Kidney epithelial cell (primary cell): ENCODE measurements at regions not wholly inside any gene's neighbourhood (a gene's known extent, or its start where the extent isn't known, plus 50 kb on each side); places are given as distances from the start of the nearest gene placed in this dataset.

Source experiments
- DNase-seq: peaks from one replicate; pipeline ENCODE4 v3.0.0-alpha.2; 2010; ENCODE audit warnings: low read depth
- H3K27me3 ChIP-seq: 2 replicates; pipeline ENCODE4 v1.6.0; 2011; ENCODE audit warnings: low read length; ENCODE audit not compliant: control insufficient read depth, insufficient read depth
- H3K36me3 ChIP-seq: 2 replicates; pipeline ENCODE4 v1.5.1; 2011; ENCODE audit warnings: low read length; ENCODE audit not compliant: control insufficient read depth, insufficient read depth
- H3K4me3 ChIP-seq: 2 replicates; pipeline ENCODE4 v1.5.1; 2011; ENCODE audit warnings: low read depth, mild to moderate bottlenecking, control low read depth, low read length
- CTCF ChIP-seq: IDR thresholded peaks from 2 replicates; pipeline ENCODE4 v1.5.1; 2011; ENCODE audit warnings: mild to moderate bottlenecking, moderate library complexity, low read length, control low read depth, inconsistent platforms; ENCODE audit not compliant: insufficient read depth, poor library complexity, severe bottlenecking

- DNase-seq = no peak
- no peak for TF ChIP-seq CTCF
- H3K36me3 ChIP-seq = no peaks in the 10 kb centered on the region
- no peaks in the 10 kb centered on the region for H3K27me3 ChIP-seq
- H3K4me3 ChIP-seq = no peak overlapping the region
These were observed 375.2 kb upstream of the SMIM21 start for GRCh38 chr18:75802681-75803080.

- H3K4me3 ChIP-seq = no peak overlapping the region
- DNase-seq = no peak
- no peak for TF ChIP-seq CTCF
These were observed 373.7 kb upstream of the SMIM21 start for GRCh38 chr18:75801178-75801577.

GRCh38 chr18:75800331-75800648, 372.8 kb upstream of the SMIM21 start:
- Histone ChIP-seq H3K36me3 (no peaks in the 10 kb centered on the region), H3K4me3 (no peak overlapping the region), H3K27me3 (no peaks in the 10 kb centered on the region)
- no peak for DNase-seq
- no peak for TF ChIP-seq CTCF

More at GRCh38 chr18:75801178-75801577, 373.7 kb upstream of the SMIM21 start:
- Histone ChIP-seq H3K36me3 (no peaks in the 10 kb centered on the region), H3K27me3 (no peaks in the 10 kb centered on the region)

GRCh38 chr18:75799449-75800330, 372.2 kb upstream of the SMIM21 start:
- H3K4me3 ChIP-seq = no peak overlapping the region
- no peaks in the 10 kb centered on the region for H3K36me3 ChIP-seq
- no peaks in the 10 kb centered on the region for H3K27me3 ChIP-seq
- no peak for DNase-seq
- no peak for TF ChIP-seq CTCF

- H3K4me3 ChIP-seq = no peak overlapping the region
- DNase-seq = no peak
- TF ChIP-seq CTCF = no peak
- H3K36me3 ChIP-seq = no peaks in the 10 kb centered on the region
- H3K27me3 ChIP-seq = no peaks in the 10 kb centered on the region
These were observed 369.5 kb upstream of the SMIM21 start for GRCh38 chr18:75797046-75797445.

- no peak for DNase-seq
- Histone ChIP-seq H3K27me3 (no peaks in the 10 kb centered on the region), H3K4me3 (no peak overlapping the region), H3K36me3 (no peaks in the 10 kb centered on the region)
- TF ChIP-seq CTCF = no peak
These were observed 363.3 kb upstream of the SMIM21 start for GRCh38 chr18:75790796-75791195.
